ENCODE measurements at regions not wholly inside any gene's neighbourhood (a gene's known extent, or its start where the extent isn't known, plus 50 kb on each side); places are given as distances from the start of the nearest gene placed in this dataset.
"Not testable (repeated sequence)": the region's sequence is repeated elsewhere in the genome, so short reads cannot be mapped to it uniquely, and the experiment has no call there.

DNA sequence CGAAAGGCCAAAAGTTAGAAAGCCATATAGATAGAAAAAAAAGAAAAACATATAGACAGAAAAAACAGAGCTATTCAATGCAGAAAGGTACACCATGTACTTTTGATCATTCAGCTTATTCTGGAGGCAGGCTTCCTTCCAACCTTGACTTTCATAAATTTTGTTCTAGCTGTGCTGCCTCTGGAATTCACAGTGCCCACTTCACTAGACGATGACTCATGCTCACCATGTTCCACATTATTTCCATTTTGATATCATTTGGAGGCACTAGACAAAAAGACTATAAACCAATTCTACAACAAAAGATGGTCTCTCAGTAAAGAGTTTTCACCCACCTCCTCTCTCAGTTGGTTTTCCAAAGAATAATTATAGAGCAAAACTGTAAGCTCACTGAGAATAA is 229.0 kb upstream of the IPO5 start:
- no peak for DNase-seq (ENCODE audit: low spot score)

GRCh38 chr13:97726664-97727280 is 226.7 kb upstream of the IPO5 start:
- DNase-seq (ENCODE audit: low spot score) = no peak

DNA sequence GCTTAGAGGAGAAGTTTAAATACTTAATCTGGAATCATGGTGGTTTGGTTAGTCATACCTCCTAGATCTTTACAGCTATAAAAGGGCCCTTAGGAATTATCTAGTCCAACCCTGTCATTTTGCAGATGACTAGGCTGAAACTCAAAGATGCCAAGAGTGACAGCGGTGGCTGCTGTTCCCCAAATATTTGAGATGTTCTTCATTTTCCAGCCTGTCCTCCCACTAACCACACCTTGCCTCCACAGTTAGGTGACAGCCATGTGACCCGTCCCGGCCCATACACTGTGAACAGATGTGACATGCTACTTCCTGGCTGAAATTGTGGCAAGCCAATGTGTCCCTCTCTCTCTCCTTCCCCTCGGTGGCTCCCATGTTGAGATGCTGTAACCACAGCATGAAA is 225.5 kb upstream of the IPO5 start:
- no peak for DNase-seq (ENCODE audit: low spot score)

DNA sequence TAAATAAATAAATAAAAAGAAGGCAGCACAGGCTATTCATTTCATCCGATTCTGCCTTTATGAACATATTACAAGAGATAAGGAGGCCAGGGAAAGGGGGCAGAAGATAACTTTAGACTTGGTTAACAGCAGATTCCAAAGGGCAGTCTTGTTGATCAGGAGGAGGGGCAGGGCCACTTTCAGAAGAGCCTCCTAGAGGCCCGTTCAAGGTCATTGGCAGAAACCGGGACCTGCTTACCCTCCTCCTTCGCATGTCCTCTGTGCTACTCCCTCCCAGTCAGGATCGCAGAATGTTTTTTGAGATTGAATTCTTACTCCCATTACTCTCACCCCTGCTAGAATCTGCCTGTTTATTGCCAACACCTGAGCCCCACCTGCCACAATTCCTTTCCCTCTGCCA is 217.0 kb upstream of the IPO5 start:
- no peak for DNase-seq (ENCODE audit: low spot score)

DNA sequence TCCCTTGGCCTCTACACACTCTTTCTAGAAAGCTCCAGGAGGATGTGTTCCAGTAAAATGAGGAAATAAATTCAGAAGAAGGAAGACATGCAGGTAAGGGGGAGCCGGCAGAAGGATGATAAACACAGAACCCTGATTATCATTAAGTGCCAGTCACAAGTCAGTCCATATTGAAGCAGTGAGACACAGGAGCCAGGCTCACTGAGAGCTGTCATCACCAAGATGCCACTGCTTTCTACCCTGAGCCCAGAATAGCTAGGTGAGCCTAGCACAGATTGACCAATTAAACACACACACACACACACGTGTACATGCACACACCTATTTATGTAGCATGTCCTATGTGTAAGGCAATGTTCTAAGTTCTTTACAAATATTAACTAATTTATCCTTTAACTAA is 211.4 kb upstream of the IPO5 start:
- DNase-seq (ENCODE audit: low spot score) = no peak

DNA sequence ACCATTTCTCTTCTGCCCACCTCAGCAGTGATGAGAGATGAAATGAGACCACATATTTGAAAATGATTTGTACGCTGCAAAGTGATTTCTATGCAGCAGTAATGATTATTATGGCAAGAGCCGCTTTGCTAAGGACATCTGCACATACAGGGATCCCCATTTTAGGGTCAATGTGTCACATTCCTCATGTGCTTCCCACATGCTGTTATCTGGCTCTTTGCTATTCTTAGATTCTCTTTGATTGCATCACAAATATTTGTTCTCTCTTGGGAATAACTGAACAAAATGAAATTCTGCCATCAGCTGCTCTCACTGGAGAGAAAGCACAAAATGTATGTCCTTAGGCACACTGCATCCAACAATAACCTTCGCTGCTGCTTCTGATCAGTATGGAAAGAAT is 209.5 kb upstream of the IPO5 start:
- DNase-seq (ENCODE audit: low spot score) = no peak

DNA sequence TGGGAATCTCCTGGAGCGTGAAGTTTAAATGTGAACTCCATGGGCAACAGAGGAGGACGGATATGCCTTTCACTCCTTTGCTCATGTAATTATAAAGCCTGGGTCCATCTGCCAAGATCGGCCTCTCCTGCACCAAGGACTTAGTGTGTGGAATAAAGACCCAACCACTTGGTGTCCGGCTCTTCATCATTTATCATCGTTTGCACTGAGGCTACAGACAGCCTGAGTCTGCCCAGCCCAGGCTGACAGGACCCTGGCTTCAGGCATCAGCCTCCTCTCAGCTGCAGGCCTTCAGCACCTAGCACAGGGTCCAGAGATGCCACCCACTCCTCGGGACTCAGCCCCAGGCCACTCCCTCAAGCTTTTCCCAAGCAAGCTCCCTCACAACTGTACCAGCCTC is 206.8 kb upstream of the IPO5 start:
- DNase-seq (ENCODE audit: low spot score) = no peak

DNA sequence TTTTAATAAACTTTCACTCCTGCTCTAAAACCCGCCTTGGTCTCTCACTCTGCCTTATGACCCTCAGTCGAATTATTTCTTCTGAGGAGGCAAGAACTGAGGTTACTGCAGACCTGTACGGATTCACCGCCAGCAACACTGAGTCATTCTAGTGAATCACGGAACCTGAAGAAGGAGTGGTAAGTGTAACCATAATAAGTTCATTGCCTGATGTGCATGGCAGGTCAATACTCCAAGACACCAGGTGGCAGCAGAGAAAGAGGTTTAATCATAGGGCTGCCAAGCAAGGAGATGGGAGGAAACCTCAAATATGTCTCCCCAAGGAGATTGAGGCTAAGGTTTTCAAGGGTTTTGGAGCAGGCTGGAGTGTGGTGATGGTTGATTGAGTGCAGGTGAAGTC is 204.3 kb upstream of the IPO5 start:
- DNase-seq (ENCODE audit: low spot score) = peak; percentile 57

- DNase-seq (ENCODE audit: low spot score) = no peak
Observed at GRCh38 chr13:97751477-97751876, 202.0 kb upstream of the IPO5 start.

DNA sequence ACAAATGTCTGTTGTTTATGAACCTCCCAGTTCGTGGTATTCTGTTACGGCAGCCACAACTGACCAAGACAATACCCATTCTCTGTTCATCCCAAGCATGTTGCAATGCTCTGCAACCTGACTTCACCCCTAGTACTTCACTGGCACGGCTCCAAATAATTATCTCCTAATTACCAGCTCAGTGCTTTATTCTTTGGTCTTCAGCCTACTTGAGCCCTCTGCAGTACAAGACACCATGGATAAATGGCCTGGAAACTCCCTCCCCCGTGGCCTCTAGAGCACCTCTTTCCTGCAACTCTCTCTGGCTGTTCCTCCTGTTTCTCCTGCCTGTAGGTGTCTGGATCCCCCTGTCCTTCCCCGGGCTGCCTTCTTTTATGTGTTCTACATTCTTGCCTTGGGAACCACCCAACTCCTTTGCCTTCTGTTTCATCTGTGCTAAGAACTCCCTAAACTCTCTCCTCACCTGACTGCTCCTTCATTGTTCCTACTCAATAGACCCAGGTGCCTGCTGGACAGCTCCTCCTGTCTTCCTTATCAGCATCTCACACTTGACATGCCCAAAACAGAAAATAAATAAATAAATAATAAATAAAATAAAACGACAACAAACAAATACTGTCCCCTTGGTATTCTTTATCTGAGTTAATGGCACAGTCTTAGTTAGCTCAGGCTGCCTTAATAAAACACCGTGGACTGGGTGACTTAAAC is 200.4 kb upstream of the IPO5 start:
- no peak for DNase-seq (ENCODE audit: low spot score)

- DNase-seq (ENCODE audit: low spot score) = no peak
Observed at GRCh38 chr13:97753942-97754670, 199.4 kb upstream of the IPO5 start.

DNA sequence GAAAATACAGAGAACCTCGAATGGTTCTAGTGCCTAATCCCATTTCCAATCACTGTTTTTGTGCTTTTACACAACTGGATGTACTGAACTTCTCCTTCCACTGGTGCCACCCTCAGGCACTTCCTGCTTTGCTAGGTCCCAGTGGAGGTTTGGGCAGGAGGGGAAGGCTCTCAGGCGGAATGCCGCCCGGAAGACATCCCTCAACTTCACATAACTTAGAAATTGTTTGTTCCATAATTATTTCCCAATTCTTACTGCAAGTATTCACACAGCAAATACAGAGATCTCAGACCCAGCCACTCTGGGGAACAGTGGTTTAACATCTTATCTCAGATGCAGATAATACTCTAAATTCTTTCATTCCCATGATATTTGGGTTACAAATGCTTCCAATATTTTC is 195.7 kb upstream of the IPO5 start:
- DNase-seq (ENCODE audit: low spot score) = no peak

- no peak for DNase-seq (ENCODE audit: low spot score)
Observed at GRCh38 chr13:97758317-97758716, 195.2 kb upstream of the IPO5 start.

GRCh38 chr13:97761796-97762540 is 191.5 kb upstream of the IPO5 start:
- peak; percentile 39 for DNase-seq (ENCODE audit: low spot score)

GRCh38 chr13:97766749-97767148 is 186.7 kb upstream of the IPO5 start:
- DNase-seq (ENCODE audit: low spot score) = no peak

GRCh38 chr13:97768134-97768533 is 185.3 kb upstream of the IPO5 start:
- DNase-seq (ENCODE audit: low spot score) = no peak

- DNase-seq (ENCODE audit: low spot score) = not testable (repeated sequence)
Observed at GRCh38 chr13:97770231-97770630, 183.2 kb upstream of the IPO5 start.

- DNase-seq (ENCODE audit: low spot score) = not testable (repeated sequence)
Observed at GRCh38 chr13:97772466-97772865, 181.0 kb upstream of the IPO5 start.

GRCh38 chr13:97774391-97775100 is 178.9 kb upstream of the IPO5 start:
- not testable (repeated sequence) for DNase-seq (ENCODE audit: low spot score)

DNA sequence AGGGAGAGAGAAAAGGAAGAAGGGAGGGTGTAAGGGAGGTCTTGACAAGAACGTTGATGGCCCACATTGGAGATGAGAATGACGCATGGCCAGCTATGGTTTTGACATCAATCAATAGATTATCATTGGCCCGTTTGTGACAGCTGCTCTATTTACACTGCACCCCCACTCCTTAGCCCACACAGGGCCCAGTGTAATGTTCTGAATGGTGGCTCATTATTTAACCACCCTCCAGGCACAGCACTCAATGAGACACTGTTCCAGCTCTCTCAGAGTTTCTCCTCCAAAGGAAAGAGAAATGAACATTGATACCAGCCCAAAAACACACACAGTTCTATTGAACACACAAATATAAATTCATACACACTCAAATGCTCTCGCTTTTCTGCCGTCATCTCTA is 173.0 kb upstream of the IPO5 start:
- no peak for DNase-seq (ENCODE audit: low spot score)

DNA sequence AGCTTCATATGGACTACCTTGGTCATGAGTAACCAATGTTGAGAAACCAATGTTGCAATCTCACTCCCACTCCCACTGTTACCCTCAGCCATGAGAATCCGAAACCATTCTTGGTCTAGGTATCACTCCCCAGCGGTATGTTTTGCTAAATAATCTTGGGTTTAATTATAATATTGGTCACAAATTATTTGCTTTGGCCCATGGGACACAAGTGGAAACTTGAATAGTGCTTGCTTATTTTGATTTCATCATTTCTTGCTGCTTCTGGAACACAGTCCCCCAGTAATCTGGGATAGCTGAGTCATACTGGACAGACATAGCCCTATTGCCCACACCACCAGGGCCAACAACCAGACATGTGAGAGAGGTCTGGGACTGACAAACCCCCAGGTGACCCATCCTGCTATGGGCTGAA is 171.6 kb upstream of the IPO5 start:
- DNase-seq (ENCODE audit: low spot score) = no peak

DNA sequence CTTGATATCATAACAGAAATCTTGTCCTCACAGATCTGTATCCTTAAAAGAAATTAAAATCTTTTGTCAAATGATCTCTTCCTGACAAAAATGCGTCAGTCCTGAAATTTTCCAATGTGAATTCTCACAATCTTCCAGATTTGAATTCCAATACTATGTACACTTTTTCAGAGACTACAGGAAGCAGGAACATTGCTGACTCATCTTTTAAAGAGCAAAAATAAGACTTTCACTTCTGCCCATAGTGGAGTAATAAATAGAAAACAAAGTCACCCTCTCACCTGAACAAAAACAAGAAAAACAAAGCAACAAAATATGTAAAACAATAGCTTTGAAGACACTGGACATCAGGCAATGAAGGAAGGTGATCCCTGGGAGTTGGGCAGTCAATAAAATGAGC is 167.0 kb upstream of the IPO5 start:
- DNase-seq (ENCODE audit: low spot score) = no peak

Data from kidney tubule cell (primary cell).